ENCODE measurements at regions not wholly inside any gene's neighbourhood (a gene's known extent, or its start where the extent isn't known, plus 50 kb on each side); places are given as distances from the start of the nearest gene placed in this dataset.

- no peak overlapping the region for H3K4me3 ChIP-seq (IDR thresholded peaks at IDR 0.05; ENCODE audit: insufficient read depth, low read depth, low read length)
- no peaks in the 10 kb centered on the region for H3K36me3 ChIP-seq (ENCODE audit: insufficient read depth)
- TF ChIP-seq CTCF (conservative IDR thresholded peaks at IDR 0.05; ENCODE audit: low read depth, low read length), result no peak
- H3K27ac ChIP-seq, result no peak overlapping the region
- no peak overlapping the region for H3K9ac ChIP-seq
- no peak overlapping the region for H2AFZ ChIP-seq (ENCODE audit: low read depth)
- H4K20me1 ChIP-seq (ENCODE audit: insufficient read depth), result no peaks in the 10 kb centered on the region
- no peak overlapping the region for H3K4me2 ChIP-seq
- peaks cover 21% of the 10 kb centered on the region for H3K4me1 ChIP-seq (ENCODE audit: low read depth, poor library complexity, severe bottlenecking)
- H3K27me3 ChIP-seq (ENCODE audit: insufficient read depth, low read depth), result no peaks in the 10 kb centered on the region
- no peaks in the 10 kb centered on the region for H3K79me2 ChIP-seq (ENCODE audit: insufficient read depth, low read depth)
These were observed 100.9 kb downstream of the JCAD start for GRCh38 chr10:29958440-29958839.

- peaks cover 16% of the 10 kb centered on the region for H3K4me1 ChIP-seq (ENCODE audit: low read depth, poor library complexity, severe bottlenecking)
- H3K9ac ChIP-seq, result no peak overlapping the region
- no peaks in the 10 kb centered on the region for H3K79me2 ChIP-seq (ENCODE audit: insufficient read depth, low read depth)
- H2AFZ ChIP-seq (ENCODE audit: low read depth), result no peak overlapping the region
- H3K27ac ChIP-seq, result no peak overlapping the region
- H3K4me3 ChIP-seq (IDR thresholded peaks at IDR 0.05; ENCODE audit: insufficient read depth, low read depth, low read length), result no peak overlapping the region
- no peak overlapping the region for H3K4me2 ChIP-seq
- no peaks in the 10 kb centered on the region for H3K27me3 ChIP-seq (ENCODE audit: insufficient read depth, low read depth)
- H4K20me1 ChIP-seq (ENCODE audit: insufficient read depth), result no peaks in the 10 kb centered on the region
- TF ChIP-seq CTCF (conservative IDR thresholded peaks at IDR 0.05; ENCODE audit: low read depth, low read length), result no peak
- no peaks in the 10 kb centered on the region for H3K36me3 ChIP-seq (ENCODE audit: insufficient read depth)
These were observed 101.5 kb downstream of the JCAD start for GRCh38 chr10:29957907-29958331.

GRCh38 chr10:29957236-29957635 is 102.2 kb downstream of the JCAD start:
- Histone ChIP-seq H3K4me3 (IDR thresholded peaks at IDR 0.05; ENCODE audit: insufficient read depth, low read depth, low read length) (no peak overlapping the region), H3K79me2 (ENCODE audit: insufficient read depth, low read depth) (no peaks in the 10 kb centered on the region), H3K9ac (no peak overlapping the region), H4K20me1 (ENCODE audit: insufficient read depth) (no peaks in the 10 kb centered on the region), H2AFZ (ENCODE audit: low read depth) (no peak overlapping the region), H3K27ac (no peak overlapping the region), H3K36me3 (ENCODE audit: insufficient read depth) (no peaks in the 10 kb centered on the region), H3K4me1 (ENCODE audit: low read depth, poor library complexity, severe bottlenecking) (peaks cover 9% of the 10 kb centered on the region), H3K27me3 (ENCODE audit: insufficient read depth, low read depth) (no peaks in the 10 kb centered on the region), H3K4me2 (no peak overlapping the region)
- TF ChIP-seq CTCF (conservative IDR thresholded peaks at IDR 0.05; ENCODE audit: low read depth, low read length), result no peak

GRCh38 chr10:29956335-29956924 is 103.0 kb downstream of the JCAD start:
- Histone ChIP-seq H4K20me1 (ENCODE audit: insufficient read depth) (no peaks in the 10 kb centered on the region), H3K27ac (no peak overlapping the region), H3K27me3 (ENCODE audit: insufficient read depth, low read depth) (no peaks in the 10 kb centered on the region), H2AFZ (ENCODE audit: low read depth) (no peak overlapping the region), H3K4me2 (no peak overlapping the region), H3K4me1 (ENCODE audit: low read depth, poor library complexity, severe bottlenecking) (peaks cover 5% of the 10 kb centered on the region), H3K79me2 (ENCODE audit: insufficient read depth, low read depth) (no peaks in the 10 kb centered on the region), H3K36me3 (ENCODE audit: insufficient read depth) (no peaks in the 10 kb centered on the region), H3K9ac (no peak overlapping the region), H3K4me3 (IDR thresholded peaks at IDR 0.05; ENCODE audit: insufficient read depth, low read depth, low read length) (no peak overlapping the region)
- no peak for TF ChIP-seq CTCF (conservative IDR thresholded peaks at IDR 0.05; ENCODE audit: low read depth, low read length)

Measured in KMS-11 (cell line).